ENCODE measurements at regions not wholly inside any gene's neighbourhood (a gene's known extent, or its start where the extent isn't known, plus 50 kb on each side); places are given as distances from the start of the nearest gene placed in this dataset.

DNA sequence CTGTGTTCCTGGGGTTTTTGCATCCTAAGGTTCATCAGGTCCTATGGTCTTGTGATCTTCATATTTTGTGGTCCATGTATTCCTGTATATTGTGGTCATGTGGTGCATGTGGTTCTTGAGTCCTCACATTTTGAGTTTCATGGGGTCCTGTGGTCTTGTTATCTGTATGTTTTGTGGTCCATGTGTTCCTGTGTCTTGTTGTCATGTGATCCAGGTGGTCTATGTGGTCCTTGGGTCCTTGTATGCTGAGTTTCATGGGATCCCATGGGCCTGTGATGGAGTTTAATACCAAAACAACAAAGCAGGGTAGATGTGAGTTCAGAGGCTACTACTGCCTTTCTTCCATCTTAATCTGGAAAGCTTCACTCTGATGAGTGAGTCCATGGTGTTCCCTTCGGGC lies 166.4 kb downstream of the TMEM18 start:
- H2AFZ ChIP-seq (ENCODE audit: low read depth), result no peak overlapping the region
- no peaks in the 10 kb centered on the region for H3K79me2 ChIP-seq (ENCODE audit: insufficient read depth, low read depth)
- H3K9ac ChIP-seq, result no peak overlapping the region
- no peak overlapping the region for H3K27ac ChIP-seq
- H3K4me3 ChIP-seq (IDR thresholded peaks at IDR 0.05; ENCODE audit: insufficient read depth, low read depth, low read length), result no peak overlapping the region
- no peaks in the 10 kb centered on the region for H4K20me1 ChIP-seq (ENCODE audit: insufficient read depth)
- H3K4me2 ChIP-seq, result no peak overlapping the region
- H3K36me3 ChIP-seq (ENCODE audit: insufficient read depth), result no peaks in the 10 kb centered on the region
- TF ChIP-seq, protein P1, sequence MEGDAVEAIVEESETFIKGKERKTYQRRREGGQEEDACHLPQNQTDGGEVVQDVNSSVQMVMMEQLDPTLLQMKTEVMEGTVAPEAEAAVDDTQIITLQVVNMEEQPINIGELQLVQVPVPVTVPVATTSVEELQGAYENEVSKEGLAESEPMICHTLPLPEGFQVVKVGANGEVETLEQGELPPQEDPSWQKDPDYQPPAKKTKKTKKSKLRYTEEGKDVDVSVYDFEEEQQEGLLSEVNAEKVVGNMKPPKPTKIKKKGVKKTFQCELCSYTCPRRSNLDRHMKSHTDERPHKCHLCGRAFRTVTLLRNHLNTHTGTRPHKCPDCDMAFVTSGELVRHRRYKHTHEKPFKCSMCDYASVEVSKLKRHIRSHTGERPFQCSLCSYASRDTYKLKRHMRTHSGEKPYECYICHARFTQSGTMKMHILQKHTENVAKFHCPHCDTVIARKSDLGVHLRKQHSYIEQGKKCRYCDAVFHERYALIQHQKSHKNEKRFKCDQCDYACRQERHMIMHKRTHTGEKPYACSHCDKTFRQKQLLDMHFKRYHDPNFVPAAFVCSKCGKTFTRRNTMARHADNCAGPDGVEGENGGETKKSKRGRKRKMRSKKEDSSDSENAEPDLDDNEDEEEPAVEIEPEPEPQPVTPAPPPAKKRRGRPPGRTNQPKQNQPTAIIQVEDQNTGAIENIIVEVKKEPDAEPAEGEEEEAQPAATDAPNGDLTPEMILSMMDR (conservative IDR thresholded peaks at IDR 0.05; ENCODE audit: low read depth, low read length), result no peak
- no peaks in the 10 kb centered on the region for H3K27me3 ChIP-seq (ENCODE audit: insufficient read depth, low read depth)
- no peaks in the 10 kb centered on the region for H3K4me1 ChIP-seq (ENCODE audit: low read depth, poor library complexity, severe bottlenecking)

- Histone ChIP-seq H3K27me3 (ENCODE audit: insufficient read depth, low read depth) (no peaks in the 10 kb centered on the region), H2AFZ (ENCODE audit: low read depth) (no peak overlapping the region), H3K9ac (no peak overlapping the region), H3K36me3 (ENCODE audit: insufficient read depth) (no peaks in the 10 kb centered on the region), H3K4me1 (ENCODE audit: low read depth, poor library complexity, severe bottlenecking) (no peaks in the 10 kb centered on the region), H3K4me3 (IDR thresholded peaks at IDR 0.05; ENCODE audit: insufficient read depth, low read depth, low read length) (no peak overlapping the region), H4K20me1 (ENCODE audit: insufficient read depth) (no peaks in the 10 kb centered on the region), H3K4me2 (no peak overlapping the region), H3K27ac (no peak overlapping the region), H3K79me2 (ENCODE audit: insufficient read depth, low read depth) (no peaks in the 10 kb centered on the region)
- TF ChIP-seq, protein P1 (conservative IDR thresholded peaks at IDR 0.05; ENCODE audit: low read depth, low read length), result no peak
These were observed 167.3 kb downstream of the TMEM18 start for GRCh38 chr2:509888-510287.

GRCh38 chr2:508121-508520 lies 169.1 kb downstream of the TMEM18 start:
- Histone ChIP-seq H4K20me1 (ENCODE audit: insufficient read depth) (no peaks in the 10 kb centered on the region), H3K27me3 (ENCODE audit: insufficient read depth, low read depth) (no peaks in the 10 kb centered on the region), H3K4me1 (ENCODE audit: low read depth, poor library complexity, severe bottlenecking) (no peaks in the 10 kb centered on the region), H3K79me2 (ENCODE audit: insufficient read depth, low read depth) (no peaks in the 10 kb centered on the region), H3K27ac (no peak overlapping the region), H3K9ac (no peak overlapping the region), H3K4me3 (IDR thresholded peaks at IDR 0.05; ENCODE audit: insufficient read depth, low read depth, low read length) (no peak overlapping the region), H3K36me3 (ENCODE audit: insufficient read depth) (no peaks in the 10 kb centered on the region), H2AFZ (ENCODE audit: low read depth) (no peak overlapping the region), H3K4me2 (no peak overlapping the region)
- TF ChIP-seq, protein P1 (conservative IDR thresholded peaks at IDR 0.05; ENCODE audit: low read depth, low read length), result no peak

GRCh38 chr2:506866-507265 lies 170.3 kb downstream of the TMEM18 start:
- H2AFZ ChIP-seq (ENCODE audit: low read depth), result no peak overlapping the region
- H3K79me2 ChIP-seq (ENCODE audit: insufficient read depth, low read depth), result no peaks in the 10 kb centered on the region
- H3K9ac ChIP-seq, result no peak overlapping the region
- H3K4me1 ChIP-seq (ENCODE audit: low read depth, poor library complexity, severe bottlenecking), result no peaks in the 10 kb centered on the region
- no peak overlapping the region for H3K4me3 ChIP-seq (IDR thresholded peaks at IDR 0.05; ENCODE audit: insufficient read depth, low read depth, low read length)
- no peak overlapping the region for H3K4me2 ChIP-seq
- no peaks in the 10 kb centered on the region for H4K20me1 ChIP-seq (ENCODE audit: insufficient read depth)
- TF ChIP-seq, protein P1 (conservative IDR thresholded peaks at IDR 0.05; ENCODE audit: low read depth, low read length), result no peak
- no peaks in the 10 kb centered on the region for H3K27me3 ChIP-seq (ENCODE audit: insufficient read depth, low read depth)
- no peaks in the 10 kb centered on the region for H3K36me3 ChIP-seq (ENCODE audit: insufficient read depth)
- H3K27ac ChIP-seq, result no peak overlapping the region
